NOMO-1 (cell line): ENCODE measurements at regions not wholly inside any gene's neighbourhood (a gene's known extent, or its start where the extent isn't known, plus 50 kb on each side); places are given as distances from the start of the nearest gene placed in this dataset.
A peak's percentile ranks its signal among the peaks of the same experiment; 100 is the strongest.

ENCODE experiments used
- DNase-seq, 2 experiments: peaks; one replicate each; lab custom pipeline; 2025; ENCODE audit not compliant: unreplicated experiment in 2 of 2; lab: John Stamatoyannopoulos, UW

GRCh38 chr6:146902846-146903245 is 301.4 kb upstream of the STXBP5 start:
- no peak for DNase-seq

GRCh38 chr6:146903451-146903850 is 300.8 kb upstream of the STXBP5 start:
- DNase-seq = peak in 1 of 2 experiments; percentile 2

- DNase-seq = no peak
These were observed 299.6 kb upstream of the STXBP5 start for GRCh38 chr6:146904596-146904995.

- no peak for DNase-seq
These were observed 299.0 kb upstream of the STXBP5 start for GRCh38 chr6:146905181-146905704.

GRCh38 chr6:146908786-146909185 is 295.4 kb upstream of the STXBP5 start:
- no peak for DNase-seq

- no peak for DNase-seq
These were observed 294.8 kb upstream of the STXBP5 start for GRCh38 chr6:146909376-146909775.

- DNase-seq = no peak
These were observed 294.3 kb upstream of the STXBP5 start for GRCh38 chr6:146909886-146910285.

- no peak for DNase-seq
These were observed 293.6 kb upstream of the STXBP5 start for GRCh38 chr6:146910611-146911010.

GRCh38 chr6:146911635-146912215 is 292.5 kb upstream of the STXBP5 start:
- DNase-seq = no peak

- DNase-seq = peak in 1 of 2 experiments; percentile 40
These were observed 291.2 kb upstream of the STXBP5 start for GRCh38 chr6:146912730-146913685.

GRCh38 chr6:146913842-146914488 is 290.3 kb upstream of the STXBP5 start:
- DNase-seq = peak; percentile 59 to 68

GRCh38 chr6:146914489-146915483 is 289.4 kb upstream of the STXBP5 start:
- peak; percentile 45 to 83 for DNase-seq

GRCh38 chr6:146915671-146916127 is 288.5 kb upstream of the STXBP5 start:
- peak in 1 of 2 experiments; percentile 9 for DNase-seq

- no peak for DNase-seq
These were observed 287.7 kb upstream of the STXBP5 start for GRCh38 chr6:146916435-146917025.

GRCh38 chr6:146917182-146917581 is 287.0 kb upstream of the STXBP5 start:
- no peak for DNase-seq

GRCh38 chr6:146917979-146918378 is 286.2 kb upstream of the STXBP5 start:
- no peak for DNase-seq

- DNase-seq = no peak
These were observed 285.2 kb upstream of the STXBP5 start for GRCh38 chr6:146919017-146919416.

- DNase-seq = peak in 1 of 2 experiments; percentile 20
These were observed 280.9 kb upstream of the STXBP5 start for GRCh38 chr6:146923205-146923833.

GRCh38 chr6:146925846-146926245 is 278.4 kb upstream of the STXBP5 start:
- DNase-seq = no peak
